ENCODE measurements at regions not wholly inside any gene's neighbourhood (a gene's known extent, or its start where the extent isn't known, plus 50 kb on each side); places are given as distances from the start of the nearest gene placed in this dataset.

DNA sequence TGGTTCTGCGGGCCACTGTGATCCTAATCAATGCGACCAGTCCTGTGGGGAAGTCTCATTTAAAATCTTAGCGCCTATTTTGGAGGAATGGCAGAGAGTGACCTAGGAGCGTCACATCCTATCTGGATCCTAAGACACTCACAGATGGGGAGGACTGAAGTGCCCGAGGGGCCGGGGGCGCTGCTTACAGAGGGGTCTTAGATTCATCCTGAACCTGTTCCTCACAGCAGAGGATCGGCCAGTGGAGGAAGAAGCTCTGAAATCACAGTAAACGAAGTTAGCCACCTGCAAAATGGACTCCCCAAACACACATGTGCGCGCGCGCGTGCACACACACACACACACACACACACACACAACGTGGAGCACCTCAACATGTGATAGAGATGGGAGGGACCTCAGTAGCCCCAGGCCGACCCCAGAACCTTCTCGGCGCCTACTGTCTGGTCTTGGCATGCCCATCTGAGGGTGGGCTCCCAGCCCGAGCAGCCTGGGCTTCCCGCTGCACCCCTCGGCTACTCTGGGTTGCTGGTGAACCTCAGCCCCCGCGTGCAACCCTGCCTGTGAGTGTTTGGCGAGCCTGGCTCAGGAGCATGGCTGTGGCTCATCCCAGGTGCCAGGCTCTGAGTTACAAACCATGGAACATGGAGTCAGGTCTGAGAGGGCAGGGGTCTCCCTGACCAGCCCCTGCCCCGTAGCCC lies 613.3 kb downstream of the TBC1D22A start:
- TF ChIP-seq GATA2 (IDR thresholded peaks at IDR 0.05; ENCODE audit: low read depth, low read length) (no peak), GATA3 (IDR thresholded peaks at IDR 0.05; ENCODE audit: low read depth, low read length) (no peak)
